Activated CD4-positive, CD25-positive, alpha-beta regulatory T cell treated with anti-CD3 and anti-CD28 coated beads, Interleukin-2, amount 50 U/mL, for 24 hours (primary cell): ENCODE measurements at regions not wholly inside any gene's neighbourhood (a gene's known extent, or its start where the extent isn't known, plus 50 kb on each side); places are given as distances from the start of the nearest gene placed in this dataset.

ENCODE experiments used
- ATAC-seq, 2 donors: fragments of 150-1000 bp; cut with Tn5 transposase; one replicate each; pipeline ENCODE4 v1.10.0; 2021; ENCODE audit warnings: mild to moderate bottlenecking in 1 of 2, moderate library complexity in 1 of 2

- no peak for ATAC-seq
Observed at GRCh38 chr15:79373113-79373512, 59.0 kb upstream of the MINAR1 start.

GRCh38 chr15:79373728-79374127 is 58.4 kb upstream of the MINAR1 start:
- ATAC-seq = no peak

- ATAC-seq = no peak
Observed at GRCh38 chr15:79376383-79376782, 55.8 kb upstream of the MINAR1 start.

GRCh38 chr15:79378394-79379109 is 53.6 kb upstream of the MINAR1 start:
- ATAC-seq = peak; percentile 62 to 63

- ATAC-seq = peak; percentile 78 to 79
Observed at GRCh38 chr15:79380755-79381497, 51.2 kb upstream of the MINAR1 start.

GRCh38 chr15:79381593-79381992 is 50.5 kb upstream of the MINAR1 start:
- ATAC-seq = no peak
